ENCODE measurements at regions not wholly inside any gene's neighbourhood (a gene's known extent, or its start where the extent isn't known, plus 50 kb on each side); places are given as distances from the start of the nearest gene placed in this dataset.

GRCh38 chr13:34360702-34361101 lies 542.8 kb downstream of the RFC3 start:
- peaks cover 0 to 7% of the 10 kb centered on the region in 2 donors for H3K4me1 ChIP-seq (replicated peaks in 1 of 2)
- H3K27me3 ChIP-seq, result no peaks in the 10 kb centered on the region
- no peak overlapping the region for H3K27ac ChIP-seq
- H3K4me3 ChIP-seq, result no peak overlapping the region
- no peak for TF ChIP-seq POLR2A (IDR thresholded peaks at IDR 0.05)
- no peak for TF ChIP-seq CTCF (IDR thresholded peaks at IDR 0.05)
- H3K36me3 ChIP-seq (replicated peaks in 1 of 2), result no peaks in the 10 kb centered on the region
- intact Hi-C loops (cut with DNase I), result no loop called here
- H3K9me3 ChIP-seq (replicated peaks in 1 of 3), result no peaks in the 10 kb centered on the region
- DNase-seq, result no peak

GRCh38 chr13:34361560-34361959 lies 543.6 kb downstream of the RFC3 start:
- TF ChIP-seq CTCF (IDR thresholded peaks at IDR 0.05) (no peak), POLR2A (IDR thresholded peaks at IDR 0.05) (no peak)
- no peak overlapping the region for H3K27ac ChIP-seq
- intact Hi-C loops (cut with DNase I), result no loop called here

GRCh38 chr13:34363266-34363665 lies 545.3 kb downstream of the RFC3 start:
- Histone ChIP-seq H3K36me3 (replicated peaks in 1 of 2) (no peaks in the 10 kb centered on the region), H3K4me3 (no peak overlapping the region), H3K27me3 (no peaks in the 10 kb centered on the region), H3K27ac (no peak overlapping the region), H3K9me3 (replicated peaks in 1 of 3) (no peaks in the 10 kb centered on the region), H3K4me1 (replicated peaks in 1 of 2) (no peaks in the 10 kb centered on the region)
- no peak for TF ChIP-seq POLR2A (IDR thresholded peaks at IDR 0.05)
- TF ChIP-seq CTCF (IDR thresholded peaks at IDR 0.05), result no peak
- intact Hi-C loops (cut with DNase I), result no loop called here
- no peak for DNase-seq
- 67 to 93% (median 91%) methylated on average over 4 of the region's 4 CpGs for WGBS, 4 donors

More at GRCh38 chr13:34361560-34361959, 543.6 kb downstream of the RFC3 start:
- Histone ChIP-seq H3K27me3 (no peaks in the 10 kb centered on the region), H3K9me3 (replicated peaks in 1 of 3) (no peaks in the 10 kb centered on the region), H3K36me3 (replicated peaks in 1 of 2) (no peaks in the 10 kb centered on the region), H3K4me1 (replicated peaks in 1 of 2) (peaks cover 0 to 7% of the 10 kb centered on the region in 2 donors), H3K4me3 (no peak overlapping the region)
- WGBS, 4 donors, result 62 to 77% (median 72%) methylated on average over 4 of the region's 4 CpGs
- DNase-seq, result no peak

- WGBS, 4 donors, result 67 to 81% (median 76%) methylated on average over 1 of the region's 1 CpG
- intact Hi-C loops (cut with DNase I), result no loop called here
Observed at GRCh38 chr13:34364633-34365032, 546.7 kb downstream of the RFC3 start.

More at GRCh38 chr13:34364633-34365032, 546.7 kb downstream of the RFC3 start:
- Histone ChIP-seq H3K9me3 (replicated peaks in 1 of 3) (no peaks in the 10 kb centered on the region), H3K4me3 (no peak overlapping the region), H3K36me3 (replicated peaks in 1 of 2) (no peaks in the 10 kb centered on the region), H3K27me3 (no peaks in the 10 kb centered on the region), H3K4me1 (replicated peaks in 1 of 2) (no peaks in the 10 kb centered on the region), H3K27ac (no peak overlapping the region)
- TF ChIP-seq CTCF (IDR thresholded peaks at IDR 0.05) (no peak), POLR2A (IDR thresholded peaks at IDR 0.05) (no peak)
- no peak for DNase-seq
